DMS 273 (cell line): ENCODE measurements at regions not wholly inside any gene's neighbourhood (a gene's known extent, or its start where the extent isn't known, plus 50 kb on each side); places are given as distances from the start of the nearest gene placed in this dataset.

ENCODE experiments used
- DNase-seq: peaks from one replicate; lab custom pipeline; 2025; ENCODE audit not compliant: unreplicated experiment; lab: John Stamatoyannopoulos, UW

GRCh38 chr6:48919555-48919954 is 543.5 kb downstream of the MMUT start:
- no peak for DNase-seq

- DNase-seq = no peak
Measured at GRCh38 chr6:48917233-48917632, 545.8 kb downstream of the MMUT start.

- DNase-seq = no peak
Measured at GRCh38 chr6:48916607-48917006, 546.4 kb downstream of the MMUT start.

- DNase-seq = no peak
Measured at GRCh38 chr6:48915591-48915990, 547.5 kb downstream of the MMUT start.

GRCh38 chr6:48912503-48912902 is 550.5 kb downstream of the MMUT start:
- no peak for DNase-seq

- DNase-seq = no peak
Measured at GRCh38 chr6:48904809-48905208, 558.2 kb downstream of the MMUT start.

GRCh38 chr6:48894469-48894868 is 568.6 kb downstream of the MMUT start:
- DNase-seq = no peak

GRCh38 chr6:48893048-48893447 is 570.0 kb downstream of the MMUT start:
- DNase-seq = no peak

- no peak for DNase-seq
Measured at GRCh38 chr6:48891308-48891707, 571.7 kb downstream of the MMUT start.

- no peak for DNase-seq
Measured at GRCh38 chr6:48889429-48889828, 573.6 kb downstream of the MMUT start.

- no peak for DNase-seq
Measured at GRCh38 chr6:48883116-48883515, 579.9 kb downstream of the MMUT start.

- no peak for DNase-seq
Measured at GRCh38 chr6:48881551-48881950, 581.5 kb downstream of the MMUT start.

- DNase-seq = no peak
Measured at GRCh38 chr6:48869595-48869994, 593.5 kb downstream of the MMUT start.

GRCh38 chr6:48866682-48867081 is 596.4 kb downstream of the MMUT start:
- DNase-seq = no peak

GRCh38 chr6:48860175-48860574 is 602.9 kb downstream of the MMUT start:
- DNase-seq = no peak

- DNase-seq = no peak
Measured at GRCh38 chr6:48859562-48860123, 603.4 kb downstream of the MMUT start.

- DNase-seq = no peak
Measured at GRCh38 chr6:48845219-48845618, 617.8 kb downstream of the MMUT start.

- DNase-seq = no peak
Measured at GRCh38 chr6:48844696-48845095, 618.4 kb downstream of the MMUT start.

GRCh38 chr6:48840896-48841295 is 622.2 kb downstream of the MMUT start:
- no peak for DNase-seq

GRCh38 chr6:48839206-48839605 is 623.8 kb downstream of the MMUT start:
- no peak for DNase-seq

- DNase-seq = no peak
Measured at GRCh38 chr6:48837744-48838143, 625.3 kb downstream of the MMUT start.

- DNase-seq = no peak
Measured at GRCh38 chr6:48835421-48835958, 627.6 kb downstream of the MMUT start.

- no peak for DNase-seq
Measured at GRCh38 chr6:48834706-48835105, 628.3 kb downstream of the MMUT start.
